HG02885 (cell line): ENCODE measurements at regions not wholly inside any gene's neighbourhood (a gene's known extent, or its start where the extent isn't known, plus 50 kb on each side); places are given as distances from the start of the nearest gene placed in this dataset.
"Not testable (repeated sequence)": the region's sequence is repeated elsewhere in the genome, so short reads cannot be mapped to it uniquely, and the experiment has no call there.

Experiments
- ATAC-seq: cut with Tn5 transposase; IDR thresholded peaks from one replicate; pipeline ENCODE4 v1.9.1; 2021; ENCODE audit warnings: mild to moderate bottlenecking; ENCODE audit not compliant: unreplicated experiment, poor library complexity

GRCh38 chr13:112144616-112145550, 77.9 kb downstream of the SOX1 start:
- no peak for ATAC-seq

- no peak for ATAC-seq
Measured at GRCh38 chr13:112145551-112146360, 78.8 kb downstream of the SOX1 start.

DNA sequence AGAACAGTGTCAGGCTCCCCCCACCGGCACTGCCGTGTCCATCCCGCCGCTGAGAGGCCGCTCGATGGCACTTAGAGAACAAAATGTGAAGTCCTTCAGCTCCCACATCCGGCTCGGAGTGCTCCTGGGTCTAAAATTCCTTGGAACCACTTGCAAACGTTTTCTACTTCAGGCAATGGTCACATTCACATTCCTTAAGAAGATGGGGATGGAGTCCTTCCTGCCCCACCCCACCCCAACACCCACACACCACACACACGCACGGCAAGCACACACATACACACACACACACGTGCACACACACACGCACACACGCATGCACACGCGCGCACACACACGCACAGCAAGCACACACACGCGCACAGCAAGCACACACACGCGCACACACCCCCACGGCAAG, 83.4 kb downstream of the SOX1 start:
- no peak for ATAC-seq

DNA sequence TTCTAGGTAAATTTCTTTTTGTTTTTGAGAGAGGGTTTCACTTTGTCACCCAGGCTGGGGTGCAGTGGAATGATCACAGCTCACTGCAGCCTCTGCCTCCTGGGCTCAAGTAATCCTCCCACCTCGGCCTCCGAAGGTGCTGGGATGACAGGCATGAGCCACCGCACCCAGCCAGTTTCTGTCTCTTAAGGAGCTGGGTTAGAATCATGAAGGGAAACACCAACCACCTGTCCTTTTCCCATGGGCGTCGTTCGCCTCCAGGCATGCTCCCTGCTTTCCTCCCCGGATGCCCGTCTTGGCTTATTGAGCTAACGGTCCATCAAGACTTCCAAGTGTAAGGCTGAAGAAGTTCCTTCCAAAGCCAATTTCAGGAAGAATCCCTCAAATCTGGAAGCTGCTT, 85.9 kb downstream of the SOX1 start:
- ATAC-seq = no peak

GRCh38 chr13:112153364-112153763, 86.4 kb downstream of the SOX1 start:
- no peak for ATAC-seq

GRCh38 chr13:112153846-112154245, 86.9 kb downstream of the SOX1 start:
- no peak for ATAC-seq

DNA sequence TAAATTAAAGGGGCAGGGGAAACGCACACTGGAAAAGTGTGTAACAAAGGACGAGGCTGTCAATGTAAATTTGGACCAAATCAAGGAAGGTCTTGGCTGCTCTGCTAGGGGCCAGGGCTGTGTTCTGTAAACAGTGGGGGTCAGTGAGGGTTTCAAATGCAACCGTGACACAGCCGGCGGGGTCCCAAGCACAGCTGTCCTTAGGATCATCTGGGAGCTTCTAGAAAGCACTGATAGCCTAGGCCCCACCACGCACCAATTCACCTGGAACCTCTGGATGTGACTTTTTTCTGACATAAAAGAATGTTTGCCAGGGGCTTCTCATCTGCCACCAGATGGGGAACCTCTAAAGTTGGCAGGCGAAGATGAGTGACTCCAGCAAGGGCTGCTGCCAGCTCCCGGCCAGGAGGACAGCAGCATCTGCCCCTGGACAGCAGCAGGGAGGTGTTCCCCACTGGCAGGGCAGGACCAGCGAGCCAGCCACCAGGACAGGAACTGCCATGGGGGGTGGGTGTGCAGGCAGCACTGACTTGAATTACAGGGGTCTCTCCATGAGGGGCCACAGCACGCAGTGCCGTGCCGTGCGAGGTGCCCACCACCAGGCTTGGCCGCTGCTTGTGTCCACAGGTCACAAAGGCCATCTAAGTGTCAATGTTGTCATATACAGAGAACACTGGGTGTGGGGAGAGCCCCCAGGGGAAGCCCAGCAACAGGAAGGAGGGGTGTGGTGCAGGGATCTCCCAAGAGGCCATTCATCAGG, 87.5 kb downstream of the SOX1 start:
- no peak for ATAC-seq

- ATAC-seq = no peak
Measured at GRCh38 chr13:112158961-112159360, 92.0 kb downstream of the SOX1 start.

- ATAC-seq = no peak
Measured at GRCh38 chr13:112159575-112160547, 92.9 kb downstream of the SOX1 start.

GRCh38 chr13:112160558-112160957, 93.6 kb downstream of the SOX1 start:
- no peak for ATAC-seq

- no peak for ATAC-seq
Measured at GRCh38 chr13:112161521-112162301, 94.8 kb downstream of the SOX1 start.

- ATAC-seq = not testable (repeated sequence)
Measured at GRCh38 chr13:112163691-112164660, 97.0 kb downstream of the SOX1 start.

DNA sequence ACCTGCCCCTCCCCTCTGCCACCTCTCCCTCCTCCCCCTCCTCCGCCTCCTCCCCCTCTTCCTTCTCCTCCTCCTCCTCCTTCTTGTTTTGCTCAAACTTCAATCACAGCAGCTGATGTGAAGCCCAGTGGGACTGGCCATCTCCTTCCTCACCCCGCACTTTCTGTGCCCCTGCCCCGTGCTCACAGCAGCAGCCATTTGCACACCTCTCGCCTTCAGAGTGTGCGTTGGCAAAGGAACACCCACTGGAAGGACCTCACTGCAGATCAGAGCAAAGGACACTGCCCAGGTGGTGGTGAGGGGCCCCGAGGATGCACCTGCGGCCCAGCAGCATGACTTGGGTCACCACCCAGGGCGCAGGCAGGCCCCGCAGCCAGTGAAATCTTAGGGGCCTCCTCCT, 98.8 kb downstream of the SOX1 start:
- no peak for ATAC-seq

GRCh38 chr13:112168761-112169160, 101.8 kb downstream of the SOX1 start:
- ATAC-seq = no peak

GRCh38 chr13:112169941-112170822, 103.2 kb downstream of the SOX1 start:
- no peak for ATAC-seq

DNA sequence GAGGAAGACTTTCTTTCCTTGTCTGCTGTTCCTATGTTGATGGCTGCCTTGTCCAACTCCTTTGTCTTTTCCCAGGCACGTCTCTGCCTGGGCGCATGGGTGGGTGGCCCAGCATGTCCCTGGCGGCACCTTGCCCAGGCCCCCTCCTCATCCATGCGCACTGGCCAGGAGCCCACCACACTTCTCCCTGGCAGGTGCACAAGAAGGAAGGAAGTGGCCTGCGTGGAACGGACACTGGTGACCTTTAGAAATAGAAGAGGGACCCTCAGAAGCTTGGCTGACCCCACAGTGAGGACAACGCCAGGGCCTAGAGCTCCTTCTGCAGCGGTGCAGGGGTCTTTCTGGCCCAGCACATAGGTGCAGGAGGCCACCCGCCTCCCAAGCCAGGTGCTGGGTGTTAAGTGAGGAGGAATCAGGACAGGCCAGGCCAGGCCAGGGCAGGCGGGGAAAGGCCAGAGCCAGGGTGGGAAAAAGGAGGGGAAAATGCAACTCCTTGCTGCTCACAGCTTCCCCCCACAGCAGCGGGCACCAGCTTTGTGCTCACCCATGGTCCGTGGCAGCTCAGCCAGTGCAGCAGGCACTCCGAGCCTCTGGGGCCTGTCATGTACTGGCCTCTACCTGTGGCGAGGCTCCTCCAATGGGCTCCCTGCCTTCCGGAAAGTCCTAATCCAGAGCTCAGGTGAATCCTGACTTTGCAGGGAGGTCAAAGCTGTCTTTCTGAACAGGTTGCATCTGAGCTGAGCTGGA, 104.0 kb downstream of the SOX1 start:
- no peak for ATAC-seq
